ENCODE measurements at regions not wholly inside any gene's neighbourhood (a gene's known extent, or its start where the extent isn't known, plus 50 kb on each side); places are given as distances from the start of the nearest gene placed in this dataset.

DNA sequence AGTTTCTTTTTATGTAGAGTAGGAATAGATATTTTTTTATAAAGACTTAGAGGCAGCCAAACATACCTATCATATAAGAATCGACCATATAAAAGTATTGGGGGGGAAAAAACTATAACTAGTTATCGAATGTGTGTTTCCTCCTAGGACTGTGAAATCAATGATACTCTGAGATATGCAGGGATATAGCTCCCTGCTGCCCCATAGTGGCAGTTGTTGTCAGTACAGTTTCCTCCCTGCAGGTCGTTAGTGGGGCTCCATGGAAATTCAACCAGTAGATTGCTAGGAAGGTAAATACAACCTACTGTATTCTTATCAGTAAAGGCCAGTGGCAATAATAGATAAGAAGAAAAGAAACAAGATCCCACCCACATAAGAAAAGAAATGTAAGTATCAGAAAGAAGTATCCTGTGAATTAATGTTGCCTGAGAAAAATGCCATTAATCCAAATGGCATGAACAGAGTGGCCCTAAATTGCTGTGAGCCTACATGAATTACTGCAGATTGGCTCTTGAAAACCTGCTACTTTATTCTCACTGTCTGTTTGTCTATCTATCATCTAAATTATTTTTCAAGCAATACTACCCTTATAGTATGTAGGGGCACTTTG is 136.9 kb upstream of the FBN2 start:
- no peak overlapping the region for H4K8ac ChIP-seq (ENCODE audit: low read depth in 2 of 2, low read length in 2 of 2)
- H4K20me1 ChIP-seq (ENCODE audit: insufficient read depth, low read length) = no peaks in the 10 kb centered on the region
- no peak overlapping the region for H3K27ac ChIP-seq (ENCODE audit: insufficient read depth, low read length)
- DNase-seq (peak; percentile 57), ATAC-seq (ENCODE audit: low read depth) (peak; percentile 95)
- H3K14ac ChIP-seq (replicated peaks; ENCODE audit: low read depth, low read length) = no peak overlapping the region
- no peak overlapping the region for H2AFZ ChIP-seq (replicated peaks; ENCODE audit: low read length, poor library complexity)
- dilution Hi-C loops (cut with HindIII; ENCODE audit: low sequenced_read_pairs, unreplicated experiment) (no loop called here), intact Hi-C loops (cut with micrococcal nuclease) (loop anchor here (1.0 to 10.0 kb wide), 3 partner anchors 138 to 300 kb away; no protein-coding TSS in a partner anchor), in situ Hi-C loops (cut with MboI; ENCODE audit: low sequenced_read_pairs) (loop anchor here (5.0 kb wide), 2 partner anchors 138 to 453 kb away; partner anchors contain the start of gene FBN2)
- H4K5ac ChIP-seq (ENCODE audit: low read depth, low read length) = no peak overlapping the region
- H3K79me1 ChIP-seq (ENCODE audit: low read depth in 1 of 2, low read length in 2 of 2) = no peaks in the 10 kb centered on the region; a peak in 1 of 4 replicates
- H3K9ac ChIP-seq (ENCODE audit: low read depth, low read length) = no peak overlapping the region
- TF ChIP-seq SMC3 (IDR thresholded peaks at IDR 0.05; ENCODE audit: low read depth, low read length) (peak; percentile 83), FOS (IDR thresholded peaks at IDR 0.05; ENCODE audit: low read depth, low read length) (no peak), RFX5 (IDR thresholded peaks at IDR 0.05; ENCODE audit: low read depth, low read length) (no peak), RAD21 (IDR thresholded peaks at IDR 0.05; ENCODE audit: low read length) (peak; percentile 87), RCOR1 (IDR thresholded peaks at IDR 0.05; ENCODE audit: insufficient replicate concordance, low read length) (no peak), NFE2L2 (IDR thresholded peaks at IDR 0.05; ENCODE audit: low read depth, low read length) (no peak), POLR2A (IDR thresholded peaks at IDR 0.05; ENCODE audit: low read depth, low read length) (no peak), CHD1 (IDR thresholded peaks at IDR 0.05; ENCODE audit: low read depth, low read length) (no peak), MAFK (IDR thresholded peaks at IDR 0.05; ENCODE audit: low read depth, low read length) (no peak)
- TF ChIP-seq, protein P1, sequence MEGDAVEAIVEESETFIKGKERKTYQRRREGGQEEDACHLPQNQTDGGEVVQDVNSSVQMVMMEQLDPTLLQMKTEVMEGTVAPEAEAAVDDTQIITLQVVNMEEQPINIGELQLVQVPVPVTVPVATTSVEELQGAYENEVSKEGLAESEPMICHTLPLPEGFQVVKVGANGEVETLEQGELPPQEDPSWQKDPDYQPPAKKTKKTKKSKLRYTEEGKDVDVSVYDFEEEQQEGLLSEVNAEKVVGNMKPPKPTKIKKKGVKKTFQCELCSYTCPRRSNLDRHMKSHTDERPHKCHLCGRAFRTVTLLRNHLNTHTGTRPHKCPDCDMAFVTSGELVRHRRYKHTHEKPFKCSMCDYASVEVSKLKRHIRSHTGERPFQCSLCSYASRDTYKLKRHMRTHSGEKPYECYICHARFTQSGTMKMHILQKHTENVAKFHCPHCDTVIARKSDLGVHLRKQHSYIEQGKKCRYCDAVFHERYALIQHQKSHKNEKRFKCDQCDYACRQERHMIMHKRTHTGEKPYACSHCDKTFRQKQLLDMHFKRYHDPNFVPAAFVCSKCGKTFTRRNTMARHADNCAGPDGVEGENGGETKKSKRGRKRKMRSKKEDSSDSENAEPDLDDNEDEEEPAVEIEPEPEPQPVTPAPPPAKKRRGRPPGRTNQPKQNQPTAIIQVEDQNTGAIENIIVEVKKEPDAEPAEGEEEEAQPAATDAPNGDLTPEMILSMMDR (conservative IDR thresholded peaks at IDR 0.05; ENCODE audit: low read depth, low read length) = peak; percentile 83
- TF ChIP-seq, protein P2, sequence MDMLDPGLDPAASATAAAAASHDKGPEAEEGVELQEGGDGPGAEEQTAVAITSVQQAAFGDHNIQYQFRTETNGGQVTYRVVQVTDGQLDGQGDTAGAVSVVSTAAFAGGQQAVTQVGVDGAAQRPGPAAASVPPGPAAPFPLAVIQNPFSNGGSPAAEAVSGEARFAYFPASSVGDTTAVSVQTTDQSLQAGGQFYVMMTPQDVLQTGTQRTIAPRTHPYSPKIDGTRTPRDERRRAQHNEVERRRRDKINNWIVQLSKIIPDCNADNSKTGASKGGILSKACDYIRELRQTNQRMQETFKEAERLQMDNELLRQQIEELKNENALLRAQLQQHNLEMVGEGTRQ (IDR thresholded peaks at IDR 0.05; ENCODE audit: low read depth, low read length) = no peak
- no peaks in the 10 kb centered on the region for H3K9me1 ChIP-seq (ENCODE audit: insufficient read depth, low read length)
- no peak overlapping the region for H3K23ac ChIP-seq (ENCODE audit: low read depth, low read length)
- BruUV-seq (replicated peaks) = no TSS peak
- H2AK5ac ChIP-seq (ENCODE audit: low read depth, low read length) = no peak overlapping the region
- H4K91ac ChIP-seq (ENCODE audit: insufficient read depth, low read depth, low read length) = no peak overlapping the region
- H2BK5ac ChIP-seq (ENCODE audit: low read depth, low read length, poor library complexity, severe bottlenecking) = no peak overlapping the region
- no peaks in the 10 kb centered on the region for H3K9me3 ChIP-seq (ENCODE audit: control insufficient read depth, insufficient read depth, low read length)
- no peak overlapping the region for H2BK15ac ChIP-seq (ENCODE audit: low read depth, low read length)
- H3K36me3 ChIP-seq (ENCODE audit: control insufficient read depth, insufficient read depth, low read length) = no peaks in the 10 kb centered on the region
- POLR2A ChIA-PET (ENCODE audit: unreplicated experiment) = interaction anchor here (0.6 kb wide), 1 partner anchor 135 kb away, joined by 3 read pairs; no protein-coding TSS in a partner anchor
- CTCF ChIA-PET = interaction anchor here (0.6 to 1.0 kb wide), 8 partner anchors 13 to 138 kb away, joined by 3 to 4 read pairs (median 3); no protein-coding TSS in a partner anchor
- no peaks in the 10 kb centered on the region; the same call in 1 of the 2 replicates for H3K4me1 ChIP-seq (ENCODE audit: control insufficient read depth, insufficient read depth, low read length)
- H3K18ac ChIP-seq (ENCODE audit: low read depth, low read length) = no peak overlapping the region
- no peak overlapping the region for H3K4me3 ChIP-seq (ENCODE audit: insufficient read depth, low read depth, low read length)
- no peak overlapping the region for H3K56ac ChIP-seq (ENCODE audit: extremely low read depth, insufficient read depth, low read length)
- no peaks in the 10 kb centered on the region; the same call in 1 of the 2 replicates for H3K27me3 ChIP-seq (ENCODE audit: control insufficient read depth, insufficient read depth, low read length)
- no peak overlapping the region for H3K4me2 ChIP-seq (ENCODE audit: low read depth, low read length)
- no peak overlapping the region for H2BK120ac ChIP-seq (ENCODE audit: low read depth, low read length)
- no peak overlapping the region for H3K4ac ChIP-seq (ENCODE audit: low read depth, low read length)
- H2BK20ac ChIP-seq (ENCODE audit: low read depth, low read length) = no peak overlapping the region
- WGBS, 2 experiments (ENCODE audit: extremely low coverage in 2 of 2, insufficient read length in 1 of 2) = no CpG with 5 or more reads among the region's 3 CpGs
- H2AK9ac ChIP-seq (replicated peaks; ENCODE audit: low read depth, low read length, poor library complexity) = no peak overlapping the region
